Endothelial cell of umbilical vein (primary cell): ENCODE measurements at regions not wholly inside any gene's neighbourhood (a gene's known extent, or its start where the extent isn't known, plus 50 kb on each side); places are given as distances from the start of the nearest gene placed in this dataset.

ENCODE experiments used
- BruUV-seq: library from RNA; stranded (reverse); fragments of 400-500 nt; replicated peaks from 2 replicates; lab custom pipeline; 2021; lab: Mats Ljungman, UMichigan
- CTCF ChIA-PET: fragments of 300-600, 350-600 bp; sonication (Branson Sonifier 250); formaldehyde crosslinking; loops from one replicate; lab custom pipeline; 2021; ENCODE audit warnings: antibody characterized with exemption, inconsistent platforms; lab: Charles Lee
- POLR2A ChIA-PET: fragments of 300-600, 350-600 bp; sonication (Branson Sonifier 250); formaldehyde crosslinking; loops from one replicate; lab custom pipeline; 2021; ENCODE audit warnings: antibody characterized with exemption, inconsistent platforms; lab: Charles Lee
- DNase-seq: peaks from one replicate; pipeline ENCODE4 v3.0.0-alpha.2; 2011; ENCODE audit warnings: low read depth, low spot score
- FAIRE-seq: peaks from 2 replicates; lab custom pipeline; 2011; peaks lifted over from hg19 to GRCh38; lab: Jason Lieb, UNC
- H2AFZ ChIP-seq: 2 replicates; pipeline ENCODE4 v1.6.0; 2012; ENCODE audit warnings: low read depth, low read length, control low read depth, inconsistent platforms
- H3K27ac ChIP-seq: 2 replicates; pipeline ENCODE4 v1.5.1; 2011; ENCODE audit warnings: low read depth, mild to moderate bottlenecking, control low read depth, low read length, moderate library complexity; ENCODE audit not compliant: insufficient read depth
- H3K27me3 ChIP-seq, 2 experiments: 2 replicates each; pipeline versions ENCODE4 v1.6.0 to v1.6.1; 2011; ENCODE audit warnings: low read length in 2 of 2, mixed read lengths in 1 of 2; ENCODE audit not compliant: control insufficient read depth in 2 of 2, insufficient read depth in 2 of 2
- H3K36me3 ChIP-seq, 2 experiments: 2 replicates in 1 of 2; 3 replicates in 1 of 2; pipeline ENCODE4 v1.5.1; 2011; ENCODE audit warnings: low read length in 2 of 2, mild to moderate bottlenecking in 1 of 2, moderate library complexity in 1 of 2; ENCODE audit not compliant: control insufficient read depth in 2 of 2, insufficient read depth in 2 of 2; ENCODE audit errors: extremely low read depth in 1 of 2
- H3K4me1 ChIP-seq: 3 replicates; pipeline ENCODE4 v1.5.1; 2011; ENCODE audit warnings: mild to moderate bottlenecking, low read length; ENCODE audit not compliant: control insufficient read depth, insufficient read depth; ENCODE audit errors: extremely low read depth
- H3K4me2 ChIP-seq: 2 replicates; pipeline ENCODE4 v1.6.1; 2011; ENCODE audit warnings: low read length, control low read depth, mixed read lengths; ENCODE audit not compliant: insufficient read depth
- H3K4me3 ChIP-seq, 3 experiments: fragments of 200-600 bp in 1 of 3; sonication (generic), shearing (Covaris generic) in 1 of 3; replicated peaks in 1 of 3; 2 replicates each; pipeline ENCODE4 v1.5.1; 2011 to 2016; ENCODE audit warnings: control low read depth in 3 of 3, low read length in 3 of 3, mild to moderate bottlenecking in 2 of 3, inconsistent platforms in 1 of 3, low read depth in 1 of 3, moderate library complexity in 1 of 3; ENCODE audit not compliant: insufficient read depth in 1 of 3
- H3K79me2 ChIP-seq: 2 replicates; pipeline ENCODE4 v1.6.0; 2012; ENCODE audit warnings: low read length, inconsistent platforms; ENCODE audit not compliant: control insufficient read depth, insufficient read depth
- H3K9ac ChIP-seq: replicated peaks from 2 replicates; pipeline ENCODE3; 2011; ENCODE audit warnings: low read length, control low read depth; ENCODE audit not compliant: insufficient read depth; ENCODE audit errors: extremely low read depth
- H3K9me1 ChIP-seq: replicated peaks from 3 replicates; pipeline ENCODE4 v1.6.0; 2011; ENCODE audit warnings: mild to moderate bottlenecking, low read length; ENCODE audit not compliant: control insufficient read depth, insufficient read depth; ENCODE audit errors: extremely low read depth
- H3K9me3 ChIP-seq: replicated peaks from 2 replicates; pipeline ENCODE4 v1.5.1; 2012; ENCODE audit warnings: low read length, inconsistent platforms; ENCODE audit not compliant: control insufficient read depth, insufficient read depth
- H4K20me1 ChIP-seq: replicated peaks from 2 replicates; pipeline ENCODE3; 2011; ENCODE audit warnings: mild to moderate bottlenecking, low read length; ENCODE audit not compliant: control insufficient read depth, insufficient read depth; ENCODE audit errors: extremely low read depth
- EZH2 ChIP-seq: IDR thresholded peaks from 2 replicates; pipeline ENCODE4 v1.6.1; 2012; ENCODE audit warnings: borderline replicate concordance, low read depth, mild to moderate bottlenecking, moderate library complexity, low read length, inconsistent platforms; ENCODE audit not compliant: severe bottlenecking
- FOS ChIP-seq: IDR thresholded peaks from 2 replicates; pipeline ENCODE4 v1.6.1; 2011; ENCODE audit warnings: mild to moderate bottlenecking, low read length, moderate library complexity, borderline replicate concordance; ENCODE audit not compliant: insufficient read depth
- GATA2 ChIP-seq: IDR thresholded peaks from 2 replicates; pipeline ENCODE4 v1.7.0; 2011; ENCODE audit warnings: low read depth, mild to moderate bottlenecking, moderate library complexity, mixed read lengths, low read length; ENCODE audit not compliant: insufficient read length, insufficient read depth
- JUN ChIP-seq: IDR thresholded peaks from 2 replicates; pipeline ENCODE4 v1.6.1; 2011; ENCODE audit warnings: borderline replicate concordance, low read depth; ENCODE audit not compliant: insufficient read length, insufficient read depth
- POLR2A ChIP-seq: IDR thresholded peaks from 2 replicates; pipeline ENCODE4 v1.6.1; 2012; ENCODE audit warnings: low read depth, mild to moderate bottlenecking, control low read depth, low read length
- POLR2AphosphoS5 ChIP-seq: IDR thresholded peaks from 2 replicates; pipeline ENCODE4 v1.6.1; 2012; ENCODE audit warnings: low read depth, mild to moderate bottlenecking, control low read depth, low read length, moderate library complexity; ENCODE audit not compliant: insufficient read depth
- dilution Hi-C: fragments of 300-500 bp; cut with MboI; formaldehyde crosslinking; loops from one replicate; pipeline ENCODE4 v1.15.0; 2019; ENCODE audit warnings: low sequenced_read_pairs; ENCODE audit not compliant: extremely low pct_ligation_motif_present
- intact Hi-C: fragments of 100-400 bp; cut with micrococcal nuclease; formaldehyde crosslinking; loops from one replicate; pipeline ENCODE4 v1.10.0; 2022
- TF ChIP-seq, protein P1 (sequence below): IDR thresholded peaks from 2 replicates; pipeline ENCODE4 v1.6.1; 2011; ENCODE audit not compliant: insufficient read depth, insufficient read length
- TF ChIP-seq, protein P2 (sequence below), 2 donors: IDR thresholded peaks; 1 replicate in 1 of 2; 2 replicates in 1 of 2; pipeline ENCODE4 v1.5.1; 2011; ENCODE audit warnings: low read length in 2 of 2, mild to moderate bottlenecking in 2 of 2, moderate library complexity in 2 of 2, control low read depth in 1 of 2, inconsistent platforms in 1 of 2, low read depth in 1 of 2; ENCODE audit not compliant: insufficient read depth in 1 of 2; ENCODE audit errors: extremely low read depth in 1 of 2

DNA sequence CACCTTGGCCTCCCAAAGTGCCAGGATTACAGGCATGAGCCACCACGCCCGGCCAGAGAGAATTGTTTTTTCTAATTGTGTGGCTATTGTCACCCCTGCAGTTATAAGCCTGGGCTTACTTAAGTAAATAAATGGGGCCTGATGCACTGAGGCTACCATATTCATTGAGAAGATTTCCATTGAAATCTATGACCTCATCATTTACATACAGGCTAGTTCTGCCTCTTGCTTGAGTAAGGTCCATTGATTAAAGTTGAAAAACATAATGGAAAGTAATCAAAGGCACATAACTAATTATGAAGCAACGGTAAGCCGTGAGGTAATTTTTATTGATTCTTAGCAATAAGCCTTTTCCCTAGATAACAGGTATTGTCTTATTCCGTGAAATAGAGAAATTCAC lies 788.9 kb downstream of the ADGRL2 start:
- Histone ChIP-seq H3K4me1 (no peaks in the 10 kb centered on the region), H3K79me2 (no peaks in the 10 kb centered on the region), H3K27me3 (no peaks in the 10 kb centered on the region), H3K27ac (no peak overlapping the region), H3K4me3 (no peak overlapping the region), H3K36me3 (no peaks in the 10 kb centered on the region), H3K9me1 (no peaks in the 10 kb centered on the region), H3K9ac (no peak overlapping the region), H2AFZ (no peak overlapping the region), H4K20me1 (no peaks in the 10 kb centered on the region), H3K9me3 (no peaks in the 10 kb centered on the region), H3K4me2 (no peak overlapping the region)
- ChIA-PET POLR2A (no interaction called here), CTCF (no interaction called here)
- no peak for FAIRE-seq
- dilution Hi-C loops, result no loop called here
- intact Hi-C loops, result no loop called here
- no peak for TF ChIP-seq POLR2AphosphoS5
- no peak for DNase-seq
- BruUV-seq, result no TSS peak

DNA sequence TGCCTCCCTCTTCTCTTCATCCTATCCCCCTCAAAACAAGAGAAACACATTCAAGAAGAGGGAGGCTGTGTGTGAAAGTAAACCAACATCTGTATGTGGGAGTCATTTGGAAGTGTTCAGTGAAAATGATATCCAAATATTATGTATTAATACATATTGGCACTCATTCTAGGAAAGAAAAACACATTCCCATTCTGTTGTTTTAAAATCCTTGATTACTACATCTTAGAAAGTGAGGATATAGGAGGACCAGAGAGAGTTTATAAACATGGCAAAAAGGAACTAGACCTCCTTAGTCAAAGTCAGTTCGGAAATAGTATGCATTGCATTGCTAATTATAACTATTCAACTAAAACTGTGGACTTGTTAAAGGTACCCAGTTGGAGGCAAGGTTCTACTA lies 786.6 kb downstream of the ADGRL2 start:
- dilution Hi-C loops, result no loop called here
- Histone ChIP-seq H3K36me3 (no peaks in the 10 kb centered on the region), H3K4me1 (no peaks in the 10 kb centered on the region), H3K9me3 (no peaks in the 10 kb centered on the region), H3K9ac (no peak overlapping the region), H3K27me3 (no peaks in the 10 kb centered on the region), H3K27ac (no peak overlapping the region), H3K9me1 (no peaks in the 10 kb centered on the region), H2AFZ (no peak overlapping the region), H4K20me1 (no peaks in the 10 kb centered on the region), H3K79me2 (no peaks in the 10 kb centered on the region), H3K4me3 (no peak overlapping the region), H3K4me2 (no peak overlapping the region)
- intact Hi-C loops, result no loop called here
- POLR2A ChIA-PET, result no interaction called here
- CTCF ChIA-PET, result no interaction called here
- no peak for TF ChIP-seq FOS
- TF ChIP-seq GATA2, result no peak
- TF ChIP-seq, protein P1, sequence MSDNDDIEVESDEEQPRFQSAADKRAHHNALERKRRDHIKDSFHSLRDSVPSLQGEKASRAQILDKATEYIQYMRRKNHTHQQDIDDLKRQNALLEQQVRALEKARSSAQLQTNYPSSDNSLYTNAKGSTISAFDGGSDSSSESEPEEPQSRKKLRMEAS, result no peak
- TF ChIP-seq, protein P2, sequence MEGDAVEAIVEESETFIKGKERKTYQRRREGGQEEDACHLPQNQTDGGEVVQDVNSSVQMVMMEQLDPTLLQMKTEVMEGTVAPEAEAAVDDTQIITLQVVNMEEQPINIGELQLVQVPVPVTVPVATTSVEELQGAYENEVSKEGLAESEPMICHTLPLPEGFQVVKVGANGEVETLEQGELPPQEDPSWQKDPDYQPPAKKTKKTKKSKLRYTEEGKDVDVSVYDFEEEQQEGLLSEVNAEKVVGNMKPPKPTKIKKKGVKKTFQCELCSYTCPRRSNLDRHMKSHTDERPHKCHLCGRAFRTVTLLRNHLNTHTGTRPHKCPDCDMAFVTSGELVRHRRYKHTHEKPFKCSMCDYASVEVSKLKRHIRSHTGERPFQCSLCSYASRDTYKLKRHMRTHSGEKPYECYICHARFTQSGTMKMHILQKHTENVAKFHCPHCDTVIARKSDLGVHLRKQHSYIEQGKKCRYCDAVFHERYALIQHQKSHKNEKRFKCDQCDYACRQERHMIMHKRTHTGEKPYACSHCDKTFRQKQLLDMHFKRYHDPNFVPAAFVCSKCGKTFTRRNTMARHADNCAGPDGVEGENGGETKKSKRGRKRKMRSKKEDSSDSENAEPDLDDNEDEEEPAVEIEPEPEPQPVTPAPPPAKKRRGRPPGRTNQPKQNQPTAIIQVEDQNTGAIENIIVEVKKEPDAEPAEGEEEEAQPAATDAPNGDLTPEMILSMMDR (IDR thresholded peaks at IDR 0.05; ENCODE audit: extremely low read depth in 1 of 2, insufficient read depth in 1 of 2, low read depth in 1 of 2, low read length in 2 of 2), result no peak
- no peak for TF ChIP-seq EZH2
- TF ChIP-seq JUN, result no peak
- no peak for TF ChIP-seq POLR2A
- DNase-seq, result no peak
- no peak for FAIRE-seq
- no TSS peak for BruUV-seq
